SKM-1 (cell line): ENCODE measurements at regions not wholly inside any gene's neighbourhood (a gene's known extent, or its start where the extent isn't known, plus 50 kb on each side); places are given as distances from the start of the nearest gene placed in this dataset.

Experiments
- DNase-seq: peaks from one replicate; lab custom pipeline; 2025; ENCODE audit not compliant: unreplicated experiment; lab: John Stamatoyannopoulos, UW

GRCh38 chrX:15985937-15986336 is 131.3 kb upstream of the AP1S2 start:
- DNase-seq: no peak

GRCh38 chrX:15983034-15983433 is 128.4 kb upstream of the AP1S2 start:
- no peak for DNase-seq

GRCh38 chrX:15977644-15978043 is 123.0 kb upstream of the AP1S2 start:
- no peak for DNase-seq

GRCh38 chrX:15976396-15976795 is 121.8 kb upstream of the AP1S2 start:
- DNase-seq: peak; percentile 17

GRCh38 chrX:15973946-15974345 is 119.3 kb upstream of the AP1S2 start:
- DNase-seq: no peak

GRCh38 chrX:15973299-15973698 is 118.7 kb upstream of the AP1S2 start:
- DNase-seq: no peak

- no peak for DNase-seq
Measured at GRCh38 chrX:15971696-15972095, 117.1 kb upstream of the AP1S2 start.

GRCh38 chrX:15963858-15964257 is 109.2 kb upstream of the AP1S2 start:
- DNase-seq: no peak

- no peak for DNase-seq
Measured at GRCh38 chrX:15960237-15960636, 105.6 kb upstream of the AP1S2 start.

GRCh38 chrX:15956681-15957080 is 102.1 kb upstream of the AP1S2 start:
- DNase-seq: no peak

- DNase-seq: no peak
Measured at GRCh38 chrX:15953801-15954200, 99.2 kb upstream of the AP1S2 start.

- no peak for DNase-seq
Measured at GRCh38 chrX:15952212-15952611, 97.6 kb upstream of the AP1S2 start.

GRCh38 chrX:15948318-15948660 is 93.7 kb upstream of the AP1S2 start:
- DNase-seq: no peak

GRCh38 chrX:15947648-15948317 is 93.2 kb upstream of the AP1S2 start:
- no peak for DNase-seq

GRCh38 chrX:15946783-15947580 is 92.4 kb upstream of the AP1S2 start:
- no peak for DNase-seq

- DNase-seq: no peak
Measured at GRCh38 chrX:15943391-15943790, 88.8 kb upstream of the AP1S2 start.

GRCh38 chrX:15942307-15942706 is 87.7 kb upstream of the AP1S2 start:
- no peak for DNase-seq

- no peak for DNase-seq
Measured at GRCh38 chrX:15939737-15940136, 85.1 kb upstream of the AP1S2 start.

GRCh38 chrX:15938072-15938471 is 83.5 kb upstream of the AP1S2 start:
- DNase-seq: no peak

GRCh38 chrX:15931362-15931761 is 76.7 kb upstream of the AP1S2 start:
- DNase-seq: no peak

- DNase-seq: no peak
Measured at GRCh38 chrX:15930585-15930984, 76.0 kb upstream of the AP1S2 start.

GRCh38 chrX:15929194-15929593 is 74.6 kb upstream of the AP1S2 start:
- DNase-seq: no peak

- DNase-seq: no peak
Measured at GRCh38 chrX:15926622-15927021, 72.0 kb upstream of the AP1S2 start.
